ENCODE measurements at regions not wholly inside any gene's neighbourhood (a gene's known extent, or its start where the extent isn't known, plus 50 kb on each side); places are given as distances from the start of the nearest gene placed in this dataset.
"Not testable (repeated sequence)": the region's sequence is repeated elsewhere in the genome, so short reads cannot be mapped to it uniquely, and the experiment has no call there.

DNA sequence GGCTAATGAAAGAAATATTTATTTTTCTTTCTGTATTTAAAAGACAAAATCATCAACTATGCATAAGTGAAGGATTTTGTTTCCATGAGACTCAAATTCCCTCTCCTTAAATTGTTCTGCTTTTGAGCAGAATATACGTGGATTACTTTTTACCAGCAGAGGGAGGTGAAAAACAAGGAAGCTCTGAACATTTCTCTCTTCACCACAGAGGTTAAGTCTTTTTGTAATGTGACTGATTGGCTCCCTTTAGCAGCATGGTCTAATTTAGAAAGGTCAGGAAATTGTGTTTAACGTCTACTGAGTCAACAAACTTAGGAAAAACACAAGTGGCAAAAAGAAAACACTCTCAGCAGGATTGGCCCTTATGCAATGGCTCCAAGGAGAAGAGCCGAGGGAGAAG is 55.1 kb upstream of the F9 start:
- TF ChIP-seq, protein P1, sequence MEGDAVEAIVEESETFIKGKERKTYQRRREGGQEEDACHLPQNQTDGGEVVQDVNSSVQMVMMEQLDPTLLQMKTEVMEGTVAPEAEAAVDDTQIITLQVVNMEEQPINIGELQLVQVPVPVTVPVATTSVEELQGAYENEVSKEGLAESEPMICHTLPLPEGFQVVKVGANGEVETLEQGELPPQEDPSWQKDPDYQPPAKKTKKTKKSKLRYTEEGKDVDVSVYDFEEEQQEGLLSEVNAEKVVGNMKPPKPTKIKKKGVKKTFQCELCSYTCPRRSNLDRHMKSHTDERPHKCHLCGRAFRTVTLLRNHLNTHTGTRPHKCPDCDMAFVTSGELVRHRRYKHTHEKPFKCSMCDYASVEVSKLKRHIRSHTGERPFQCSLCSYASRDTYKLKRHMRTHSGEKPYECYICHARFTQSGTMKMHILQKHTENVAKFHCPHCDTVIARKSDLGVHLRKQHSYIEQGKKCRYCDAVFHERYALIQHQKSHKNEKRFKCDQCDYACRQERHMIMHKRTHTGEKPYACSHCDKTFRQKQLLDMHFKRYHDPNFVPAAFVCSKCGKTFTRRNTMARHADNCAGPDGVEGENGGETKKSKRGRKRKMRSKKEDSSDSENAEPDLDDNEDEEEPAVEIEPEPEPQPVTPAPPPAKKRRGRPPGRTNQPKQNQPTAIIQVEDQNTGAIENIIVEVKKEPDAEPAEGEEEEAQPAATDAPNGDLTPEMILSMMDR (IDR thresholded peaks at IDR 0.05), result peak; percentile 12 to 37 (median 35)
- TF ChIP-seq POLR2A (IDR thresholded peaks at IDR 0.05), result no peak
- H3K9me3 ChIP-seq, result no peaks in the 10 kb centered on the region
- peak; percentile 47 to 59 (median 52) for ATAC-seq
- intact Hi-C loops (cut with DNase I), result loop anchor here in 1 of 2 donors (10.0 kb wide), 1 partner anchor 89 kb away; no protein-coding TSS in a partner anchor
- no peaks in the 10 kb centered on the region for H3K4me1 ChIP-seq
- no peak overlapping the region for H3K27ac ChIP-seq
- WGBS (ENCODE audit: insufficient coverage, low coverage, low lambda C conversion rate, missing lambda C conversion rate), result 40% methylated on average over 3 of the region's 3 CpGs
- H3K36me3 ChIP-seq, result no peaks in the 10 kb centered on the region
- no peak overlapping the region for H3K4me3 ChIP-seq
- no peak for DNase-seq
- no peaks in the 10 kb centered on the region for H3K27me3 ChIP-seq

DNA sequence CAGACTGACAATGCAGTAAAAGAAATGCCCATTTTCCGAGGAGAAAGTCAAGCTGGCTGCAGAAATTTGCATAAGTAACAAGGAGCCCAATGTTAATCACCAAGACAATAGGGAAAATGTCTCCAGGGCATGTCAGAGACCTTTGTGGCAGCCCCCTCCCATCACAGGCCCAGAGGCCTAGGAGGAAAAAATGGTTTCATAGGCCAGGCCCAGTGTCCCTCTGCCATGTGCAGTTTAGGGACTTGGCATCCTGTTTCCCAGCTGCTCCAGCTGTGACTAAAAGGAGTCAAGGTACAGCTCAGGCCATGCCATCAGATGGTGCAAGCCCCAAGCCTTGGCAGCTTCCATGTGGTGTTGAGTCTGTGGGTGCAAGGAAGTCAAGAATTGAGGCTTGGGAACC is 68.6 kb upstream of the F9 start:
- DNase-seq; H3K9me3 ChIP-seq; ATAC-seq; H3K27ac ChIP-seq; H3K4me3 ChIP-seq; H3K27me3 ChIP-seq; intact Hi-C loops (cut with DNase I); H3K36me3 ChIP-seq; H3K4me1 ChIP-seq: not testable (repeated sequence)
- WGBS (ENCODE audit: insufficient coverage, low coverage, low lambda C conversion rate, missing lambda C conversion rate), result 58% methylated on average over 1 of the region's 1 CpG

DNA sequence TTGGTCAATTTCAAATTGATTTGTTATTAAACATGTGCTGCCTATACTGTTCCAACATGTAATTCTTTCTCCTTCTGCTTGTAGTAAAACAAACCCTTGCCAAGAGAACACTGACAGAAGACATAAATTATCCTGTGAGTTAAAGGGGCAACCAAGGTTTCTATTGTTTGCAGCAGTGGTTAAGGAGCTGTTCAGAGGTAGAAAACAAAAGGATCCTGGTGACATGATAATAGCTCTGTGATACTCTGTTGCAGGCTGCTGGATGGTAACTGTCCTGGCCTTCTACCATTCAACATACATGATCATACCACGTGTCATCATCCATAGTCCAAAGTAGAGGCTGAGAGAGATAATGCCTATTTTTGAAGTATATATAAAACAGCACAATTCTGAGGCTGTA is 75.8 kb upstream of the F9 start:
- intact Hi-C loops (cut with DNase I), result no loop called here
- Histone ChIP-seq H3K9me3 (no peaks in the 10 kb centered on the region), H3K36me3 (no peaks in the 10 kb centered on the region), H3K4me1 (no peaks in the 10 kb centered on the region), H3K27me3 (peaks cover under 1 to 4% of the 10 kb centered on the region in 2 donors), H3K4me3 (no peak overlapping the region), H3K27ac (no peak overlapping the region)
- 33% methylated on average over 1 of the region's 1 CpG for WGBS (ENCODE audit: insufficient coverage, low coverage, low lambda C conversion rate, missing lambda C conversion rate)
- DNase-seq (no peak), ATAC-seq (no peak)
- no peak for TF ChIP-seq POLR2A (IDR thresholded peaks at IDR 0.05)
- TF ChIP-seq, protein P1 (IDR thresholded peaks at IDR 0.05), result no peak

DNA sequence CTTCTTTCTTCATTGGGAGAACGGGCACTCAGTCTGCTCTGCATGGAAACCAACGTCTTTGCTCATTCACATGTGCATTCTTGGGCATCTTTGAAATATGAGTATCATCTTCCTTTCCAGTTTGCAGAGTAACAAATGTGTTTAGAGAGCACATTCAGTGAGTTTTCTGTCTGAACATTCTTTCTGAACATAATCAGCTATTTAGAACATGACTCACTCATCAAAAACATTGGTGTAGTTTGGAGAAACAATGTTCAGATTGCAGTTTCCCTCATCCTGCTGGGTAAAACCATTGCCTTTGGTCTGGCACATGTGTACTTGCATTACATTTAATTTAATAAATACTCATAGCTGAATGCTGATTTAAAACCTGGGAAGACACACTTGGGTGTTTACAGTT is 81.5 kb upstream of the F9 start:
- 27% methylated on average over 2 of the region's 2 CpGs for WGBS (ENCODE audit: insufficient coverage, low coverage, low lambda C conversion rate, missing lambda C conversion rate)
- H3K27me3 ChIP-seq, result peaks cover 0 to 3% of the 10 kb centered on the region in 2 donors
- TF ChIP-seq, protein P1 (IDR thresholded peaks at IDR 0.05), result no peak
- TF ChIP-seq POLR2A (IDR thresholded peaks at IDR 0.05), result no peak
- no peak overlapping the region for H3K27ac ChIP-seq
- H3K9me3 ChIP-seq, result no peaks in the 10 kb centered on the region
- H3K4me1 ChIP-seq, result no peaks in the 10 kb centered on the region
- DNase-seq, result no peak
- no peak overlapping the region for H3K4me3 ChIP-seq
- H3K36me3 ChIP-seq, result no peaks in the 10 kb centered on the region
- ATAC-seq, result no peak
- intact Hi-C loops (cut with DNase I), result no loop called here

DNA sequence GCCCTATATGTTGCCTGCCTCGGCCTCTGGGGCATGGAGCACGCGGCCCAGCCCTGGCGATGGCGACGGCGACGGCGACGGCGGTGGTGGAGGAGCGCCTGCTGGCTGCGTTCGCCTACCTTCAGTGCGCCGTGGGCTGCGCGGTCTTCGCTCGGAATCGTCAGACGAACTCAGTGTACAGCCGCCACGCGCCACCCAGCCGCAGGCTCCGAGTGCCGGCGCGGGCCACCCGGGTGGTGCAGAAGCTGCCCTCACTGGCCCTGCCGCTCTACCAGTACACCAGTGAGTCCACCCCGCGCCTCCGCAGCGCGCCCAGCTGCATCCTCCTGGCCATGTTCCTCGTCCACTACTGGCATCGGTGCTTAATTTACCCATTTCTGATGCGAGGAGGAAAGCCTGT is 83.7 kb upstream of the F9 start:
- no peaks in the 10 kb centered on the region for H3K36me3 ChIP-seq
- ATAC-seq (no peak), DNase-seq (peak in 1 of 3 donors; percentile 43)
- peaks cover 0 to 3% of the 10 kb centered on the region in 2 donors for H3K27me3 ChIP-seq
- no peaks in the 10 kb centered on the region for H3K4me1 ChIP-seq
- TF ChIP-seq, protein P1 (IDR thresholded peaks at IDR 0.05), result no peak
- no peak for TF ChIP-seq POLR2A (IDR thresholded peaks at IDR 0.05)
- intact Hi-C loops (cut with DNase I), result no loop called here
- no peaks in the 10 kb centered on the region for H3K9me3 ChIP-seq
- no peak overlapping the region for H3K4me3 ChIP-seq
- 70% methylated on average over 2 of the region's 40 CpGs for WGBS (ENCODE audit: insufficient coverage, low coverage, low lambda C conversion rate, missing lambda C conversion rate)
- H3K27ac ChIP-seq, result no peak overlapping the region
